Neural progenitor cell (in vitro differentiated cells): ENCODE measurements at regions not wholly inside any gene's neighbourhood (a gene's known extent, or its start where the extent isn't known, plus 50 kb on each side); places are given as distances from the start of the nearest gene placed in this dataset.

Experiments
- EZH2phosphoT487 ChIP-seq: fragments of 200-600 bp; sonication (generic); IDR thresholded peaks from 2 replicates; pipeline ENCODE4 v1.6.1; 2017; ENCODE audit warnings: antibody characterized with exemption
- TF ChIP-seq, protein P1 (sequence below): fragments of 200-600 bp; sonication (generic); IDR thresholded peaks from 2 replicates; pipeline ENCODE4 v1.5.1; 2017; ENCODE audit warnings: antibody characterized with exemption, mild to moderate bottlenecking

DNA sequence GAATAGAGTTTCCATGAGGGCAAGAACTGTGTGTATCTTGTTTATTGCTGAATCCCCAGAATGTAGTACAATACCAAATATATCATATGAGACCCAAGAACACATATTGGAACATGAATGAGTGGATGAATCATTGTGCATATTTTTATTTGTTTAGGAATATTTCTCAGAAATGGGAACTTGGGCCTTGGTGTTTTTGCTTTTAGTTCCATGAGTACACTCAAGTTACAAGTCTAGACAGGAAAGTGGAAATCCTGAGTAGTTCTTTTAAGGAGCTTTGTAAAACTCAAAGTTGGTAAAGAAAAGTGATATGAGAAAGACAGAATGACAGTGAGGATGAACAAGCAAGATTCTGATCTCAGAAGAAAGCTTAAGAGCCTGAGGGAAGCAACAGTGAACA is 647.0 kb downstream of the EFNA5 start:
- TF ChIP-seq, protein P1, sequence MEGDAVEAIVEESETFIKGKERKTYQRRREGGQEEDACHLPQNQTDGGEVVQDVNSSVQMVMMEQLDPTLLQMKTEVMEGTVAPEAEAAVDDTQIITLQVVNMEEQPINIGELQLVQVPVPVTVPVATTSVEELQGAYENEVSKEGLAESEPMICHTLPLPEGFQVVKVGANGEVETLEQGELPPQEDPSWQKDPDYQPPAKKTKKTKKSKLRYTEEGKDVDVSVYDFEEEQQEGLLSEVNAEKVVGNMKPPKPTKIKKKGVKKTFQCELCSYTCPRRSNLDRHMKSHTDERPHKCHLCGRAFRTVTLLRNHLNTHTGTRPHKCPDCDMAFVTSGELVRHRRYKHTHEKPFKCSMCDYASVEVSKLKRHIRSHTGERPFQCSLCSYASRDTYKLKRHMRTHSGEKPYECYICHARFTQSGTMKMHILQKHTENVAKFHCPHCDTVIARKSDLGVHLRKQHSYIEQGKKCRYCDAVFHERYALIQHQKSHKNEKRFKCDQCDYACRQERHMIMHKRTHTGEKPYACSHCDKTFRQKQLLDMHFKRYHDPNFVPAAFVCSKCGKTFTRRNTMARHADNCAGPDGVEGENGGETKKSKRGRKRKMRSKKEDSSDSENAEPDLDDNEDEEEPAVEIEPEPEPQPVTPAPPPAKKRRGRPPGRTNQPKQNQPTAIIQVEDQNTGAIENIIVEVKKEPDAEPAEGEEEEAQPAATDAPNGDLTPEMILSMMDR = no peak
- no peak for TF ChIP-seq EZH2phosphoT487
